ENCODE measurements at regions not wholly inside any gene's neighbourhood (a gene's known extent, or its start where the extent isn't known, plus 50 kb on each side); places are given as distances from the start of the nearest gene placed in this dataset.
A peak's percentile ranks its signal among the peaks of the same experiment; 100 is the strongest.

- no peak for ATAC-seq
- Histone ChIP-seq H3K27me3 (no peaks in the 10 kb centered on the region), H3K9me3 (no peaks in the 10 kb centered on the region), H3K27ac (no peak overlapping the region), H3K4me3 (no peak overlapping the region), H3K36me3 (no peaks in the 10 kb centered on the region), H3K4me1 (no peaks in the 10 kb centered on the region)
- TF ChIP-seq POLR2A (IDR thresholded peaks at IDR 0.05) (no peak), CTCF (IDR thresholded peaks at IDR 0.05 in 4 of 5, conservative IDR thresholded peaks at IDR 0.05 in 1 of 5) (no peak)
- intact Hi-C loops (cut with DNase I; ENCODE audit: low total_unique reads), result no loop called here
- DNase-seq, result no peak
- in situ Hi-C loops (cut with MboI; ENCODE audit: low sequenced_read_pairs in 4 of 4), result no loop called here
Observed at GRCh38 chr5:166551384-166551783, 1740.1 kb upstream of the WWC1 start.

- intact Hi-C loops (cut with DNase I; ENCODE audit: low total_unique reads), result no loop called here
- ATAC-seq (no peak), DNase-seq (no peak)
- Histone ChIP-seq H3K36me3 (no peaks in the 10 kb centered on the region), H3K4me1 (no peaks in the 10 kb centered on the region), H3K27me3 (no peaks in the 10 kb centered on the region), H3K9me3 (no peaks in the 10 kb centered on the region), H3K27ac (no peak overlapping the region), H3K4me3 (no peak overlapping the region)
- in situ Hi-C loops (cut with MboI; ENCODE audit: low sequenced_read_pairs in 4 of 4), result no loop called here
- no peak for TF ChIP-seq CTCF (IDR thresholded peaks at IDR 0.05 in 4 of 5, conservative IDR thresholded peaks at IDR 0.05 in 1 of 5)
- no peak for TF ChIP-seq POLR2A (IDR thresholded peaks at IDR 0.05)
Observed at GRCh38 chr5:166553778-166554177, 1737.7 kb upstream of the WWC1 start.

- Histone ChIP-seq H3K4me3 (no peak overlapping the region), H3K4me1 (no peaks in the 10 kb centered on the region), H3K36me3 (no peaks in the 10 kb centered on the region), H3K9me3 (no peaks in the 10 kb centered on the region), H3K27me3 (no peaks in the 10 kb centered on the region), H3K27ac (no peak overlapping the region)
- intact Hi-C loops (cut with DNase I; ENCODE audit: low total_unique reads), result no loop called here
- DNase-seq (no peak), ATAC-seq (no peak)
- in situ Hi-C loops (cut with MboI; ENCODE audit: low sequenced_read_pairs in 4 of 4), result no loop called here
- TF ChIP-seq POLR2A (IDR thresholded peaks at IDR 0.05) (no peak), CTCF (IDR thresholded peaks at IDR 0.05 in 4 of 5, conservative IDR thresholded peaks at IDR 0.05 in 1 of 5) (no peak)
Observed at GRCh38 chr5:166561759-166562158, 1729.7 kb upstream of the WWC1 start.

- in situ Hi-C loops (cut with MboI; ENCODE audit: low sequenced_read_pairs in 4 of 4) (no loop called here), intact Hi-C loops (cut with DNase I; ENCODE audit: low total_unique reads) (no loop called here)
- no peak overlapping the region for H3K27ac ChIP-seq
- no peaks in the 10 kb centered on the region for H3K36me3 ChIP-seq
- TF ChIP-seq POLR2A (IDR thresholded peaks at IDR 0.05), result no peak
- TF ChIP-seq CTCF (IDR thresholded peaks at IDR 0.05 in 4 of 5, conservative IDR thresholded peaks at IDR 0.05 in 1 of 5), result no peak
- H3K27me3 ChIP-seq, result no peaks in the 10 kb centered on the region
- no peaks in the 10 kb centered on the region for H3K4me1 ChIP-seq
- H3K4me3 ChIP-seq, result no peak overlapping the region
- ATAC-seq (peak in 1 of 2 donors; percentile 50), DNase-seq (no peak)
- no peaks in the 10 kb centered on the region for H3K9me3 ChIP-seq
Observed at GRCh38 chr5:166562246-166562645, 1729.2 kb upstream of the WWC1 start.

- no peak for ATAC-seq
- Histone ChIP-seq H3K36me3 (no peaks in the 10 kb centered on the region), H3K27me3 (no peaks in the 10 kb centered on the region), H3K4me3 (no peak overlapping the region), H3K27ac (no peak overlapping the region), H3K9me3 (no peaks in the 10 kb centered on the region), H3K4me1 (no peaks in the 10 kb centered on the region)
- no peak for DNase-seq
- TF ChIP-seq CTCF (IDR thresholded peaks at IDR 0.05 in 4 of 5, conservative IDR thresholded peaks at IDR 0.05 in 1 of 5), result no peak
- TF ChIP-seq POLR2A (IDR thresholded peaks at IDR 0.05), result no peak
- intact Hi-C loops (cut with DNase I; ENCODE audit: low total_unique reads), result no loop called here
- in situ Hi-C loops (cut with MboI; ENCODE audit: low sequenced_read_pairs in 4 of 4), result no loop called here
Observed at GRCh38 chr5:166566725-166567124, 1724.7 kb upstream of the WWC1 start.

Measured in gastrocnemius medialis (tissue), 4 donors.